GM12875 (cell line): ENCODE measurements at regions not wholly inside any gene's neighbourhood (a gene's known extent, or its start where the extent isn't known, plus 50 kb on each side); places are given as distances from the start of the nearest gene placed in this dataset.

Experiments
- H3K4me3 ChIP-seq: one replicate; pipeline ENCODE4 v1.5.1; 2011; ENCODE audit warnings: low read depth, low read length, control low read depth
- TF ChIP-seq, protein P1 (sequence below): IDR thresholded peaks from 2 replicates; pipeline ENCODE4 v1.5.1; 2011; ENCODE audit warnings: low read depth, mild to moderate bottlenecking, control low read depth, inconsistent platforms, low read length, moderate library complexity, borderline replicate concordance; ENCODE audit not compliant: insufficient read depth

GRCh38 chr12:104877103-104877705 lies 80.9 kb downstream of the SLC41A2 start:
- no peak overlapping the region for H3K4me3 ChIP-seq
- TF ChIP-seq, protein P1, sequence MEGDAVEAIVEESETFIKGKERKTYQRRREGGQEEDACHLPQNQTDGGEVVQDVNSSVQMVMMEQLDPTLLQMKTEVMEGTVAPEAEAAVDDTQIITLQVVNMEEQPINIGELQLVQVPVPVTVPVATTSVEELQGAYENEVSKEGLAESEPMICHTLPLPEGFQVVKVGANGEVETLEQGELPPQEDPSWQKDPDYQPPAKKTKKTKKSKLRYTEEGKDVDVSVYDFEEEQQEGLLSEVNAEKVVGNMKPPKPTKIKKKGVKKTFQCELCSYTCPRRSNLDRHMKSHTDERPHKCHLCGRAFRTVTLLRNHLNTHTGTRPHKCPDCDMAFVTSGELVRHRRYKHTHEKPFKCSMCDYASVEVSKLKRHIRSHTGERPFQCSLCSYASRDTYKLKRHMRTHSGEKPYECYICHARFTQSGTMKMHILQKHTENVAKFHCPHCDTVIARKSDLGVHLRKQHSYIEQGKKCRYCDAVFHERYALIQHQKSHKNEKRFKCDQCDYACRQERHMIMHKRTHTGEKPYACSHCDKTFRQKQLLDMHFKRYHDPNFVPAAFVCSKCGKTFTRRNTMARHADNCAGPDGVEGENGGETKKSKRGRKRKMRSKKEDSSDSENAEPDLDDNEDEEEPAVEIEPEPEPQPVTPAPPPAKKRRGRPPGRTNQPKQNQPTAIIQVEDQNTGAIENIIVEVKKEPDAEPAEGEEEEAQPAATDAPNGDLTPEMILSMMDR, result peak; percentile 16; the same call in 1 of the 2 replicates

- no peak overlapping the region for H3K4me3 ChIP-seq
- TF ChIP-seq, protein P1, result no peak
Observed at GRCh38 chr12:104873374-104873773, 84.7 kb downstream of the SLC41A2 start.

- TF ChIP-seq, protein P1, result no peak
- no peak overlapping the region for H3K4me3 ChIP-seq
Observed at GRCh38 chr12:104870797-104871196, 87.3 kb downstream of the SLC41A2 start.

DNA sequence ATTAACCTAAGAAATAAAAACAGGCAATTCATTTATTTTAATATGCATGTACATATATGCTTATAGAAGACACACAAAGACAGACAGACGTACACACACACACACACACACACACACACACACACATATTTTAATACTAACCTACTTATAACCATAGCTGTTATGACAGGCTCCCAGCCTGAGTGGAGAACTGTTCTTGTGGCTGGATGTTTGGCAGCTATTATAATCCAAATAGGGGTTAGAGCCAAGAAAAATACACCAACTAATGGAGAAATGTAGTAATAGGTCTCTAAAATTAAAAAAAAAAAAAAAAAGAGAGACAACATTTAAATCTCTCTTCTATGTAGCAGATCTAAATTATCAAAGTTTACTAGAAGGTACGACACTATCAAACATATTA lies 91.8 kb downstream of the SLC41A2 start:
- no peak overlapping the region for H3K4me3 ChIP-seq
- TF ChIP-seq, protein P1, result no peak

GRCh38 chr12:104865080-104865479 lies 93.0 kb downstream of the SLC41A2 start:
- H3K4me3 ChIP-seq, result no peak overlapping the region

GRCh38 chr12:104864668-104865067 lies 93.4 kb downstream of the SLC41A2 start:
- H3K4me3 ChIP-seq, result no peak overlapping the region
- TF ChIP-seq, protein P1, result no peak

More at GRCh38 chr12:104865080-104865479, 93.0 kb downstream of the SLC41A2 start:
- TF ChIP-seq, protein P1, result no peak

DNA sequence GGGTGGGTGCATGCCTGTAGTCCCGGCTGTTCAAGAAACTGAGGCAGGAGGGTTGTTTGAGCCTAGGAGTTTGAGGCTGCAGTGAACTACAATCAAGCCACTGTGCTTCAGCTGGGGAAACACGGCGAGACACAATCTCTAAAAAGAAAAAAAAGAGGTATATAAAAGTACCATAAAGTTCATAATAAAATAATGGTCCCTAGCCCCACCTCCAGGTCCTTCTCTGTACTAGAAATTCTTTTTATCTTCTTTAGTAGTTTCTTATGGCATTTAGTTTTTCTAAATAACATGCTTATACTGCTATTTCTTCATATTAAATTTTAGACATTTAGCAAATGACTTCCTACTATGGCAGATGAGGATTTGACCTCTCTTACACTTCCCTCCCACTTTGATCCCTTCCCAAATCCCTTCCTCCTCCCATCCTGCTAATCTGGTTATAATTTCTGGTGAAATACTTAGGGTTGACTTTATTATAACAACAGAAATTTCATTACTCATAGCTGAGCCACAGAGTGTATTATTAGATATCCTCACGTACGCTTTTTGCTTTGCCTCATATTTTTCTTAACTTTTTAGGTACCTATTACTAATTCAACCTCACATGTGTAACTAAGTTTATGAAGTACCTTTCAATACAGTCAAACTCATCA lies 94.7 kb downstream of the SLC41A2 start:
- H3K4me3 ChIP-seq, result no peak overlapping the region
- TF ChIP-seq, protein P1, result no peak
